ENCODE measurements at regions not wholly inside any gene's neighbourhood (a gene's known extent, or its start where the extent isn't known, plus 50 kb on each side); places are given as distances from the start of the nearest gene placed in this dataset.

DNA sequence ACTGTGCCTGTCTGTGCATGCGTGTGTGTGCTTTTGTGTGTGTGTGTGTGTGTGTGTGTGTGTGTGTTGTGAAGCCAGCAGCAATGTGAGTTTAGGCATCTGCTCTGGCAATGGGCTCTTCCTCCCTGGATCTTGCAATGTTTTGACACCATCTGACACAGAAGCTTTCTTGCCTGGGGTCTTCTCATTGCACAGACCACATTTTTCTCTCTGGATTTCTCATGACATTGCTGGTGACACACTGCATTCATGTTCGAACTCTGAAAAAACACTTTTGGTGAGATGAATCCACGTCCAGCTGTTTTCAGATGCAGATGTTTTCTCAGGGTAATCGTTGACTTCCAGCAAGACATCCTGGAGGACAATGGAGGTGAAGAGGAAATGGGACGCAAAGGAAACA lies 63.0 kb upstream of the FZD8 start:
- Histone ChIP-seq H4K20me1 (ENCODE audit: insufficient read depth) (no peaks in the 10 kb centered on the region), H3K4me3 (replicated peaks in 1 of 2; ENCODE audit: low read depth in 1 of 2, low read length in 2 of 2) (no peak overlapping the region), H3K9me2 (ENCODE audit: insufficient read depth) (no peaks in the 10 kb centered on the region), H3K27me3 (ENCODE audit: insufficient read depth, low read length) (0 out of 2 replicates have a peak, but pooled peaks cover under 1% of the 10 kb centered on the region), H3K4me2 (ENCODE audit: low read length) (no peak overlapping the region), H3K36me3 (ENCODE audit: control insufficient read depth in 1 of 2, insufficient read depth in 2 of 2, low read length in 2 of 2) (no peaks in the 10 kb centered on the region), H3K4me1 (ENCODE audit: control insufficient read depth in 1 of 2, insufficient read depth in 2 of 2, low read length in 2 of 2) (no peaks in the 10 kb centered on the region), H3K79me2 (ENCODE audit: insufficient read depth, low read length) (no peaks in the 10 kb centered on the region), H2AFZ (ENCODE audit: low read depth, low read length, poor library complexity, severe bottlenecking) (no peak overlapping the region), H3K9ac (ENCODE audit: low read length) (no peak overlapping the region), H3K9me3 (ENCODE audit: control insufficient read depth in 1 of 2, insufficient read depth in 1 of 2, low read depth in 1 of 2, low read length in 2 of 2) (no peaks in the 10 kb centered on the region), H3K27ac (ENCODE audit: low read depth, low read length) (no peak overlapping the region)
- TF ChIP-seq SP1 (IDR thresholded peaks at IDR 0.05; ENCODE audit: low read depth) = no peak
- no peak for TF ChIP-seq ZFX (IDR thresholded peaks at IDR 0.05)
- TF ChIP-seq ZNF274 (IDR thresholded peaks at IDR 0.05; ENCODE audit: low read depth, low read length) = no peak
- no peak for TF ChIP-seq TCF7L2 (IDR thresholded peaks at IDR 0.05; ENCODE audit: borderline replicate concordance, extremely low read depth, insufficient read depth, insufficient read length)
- TF ChIP-seq SRF (IDR thresholded peaks at IDR 0.05; ENCODE audit: low read depth) = no peak
- TF ChIP-seq EZH2 (IDR thresholded peaks at IDR 0.05) = no peak
- no peak for TF ChIP-seq SIN3A (IDR thresholded peaks at IDR 0.05; ENCODE audit: low read depth)
- TF ChIP-seq, protein P1, sequence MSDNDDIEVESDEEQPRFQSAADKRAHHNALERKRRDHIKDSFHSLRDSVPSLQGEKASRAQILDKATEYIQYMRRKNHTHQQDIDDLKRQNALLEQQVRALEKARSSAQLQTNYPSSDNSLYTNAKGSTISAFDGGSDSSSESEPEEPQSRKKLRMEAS (IDR thresholded peaks at IDR 0.05) = no peak
- TF ChIP-seq JUND (IDR thresholded peaks at IDR 0.05) = no peak
- TF ChIP-seq RAD21 (IDR thresholded peaks at IDR 0.05; ENCODE audit: low read depth) = no peak
- TF ChIP-seq POLR2AphosphoS5 (IDR thresholded peaks at IDR 0.05; ENCODE audit: low read depth, low read length) = no peak
- no peak for TF ChIP-seq EGR1 (IDR thresholded peaks at IDR 0.05; ENCODE audit: low read depth)
- TF ChIP-seq YY1 (IDR thresholded peaks at IDR 0.05; ENCODE audit: extremely low read depth, insufficient replicate concordance, low read depth, low read length) = no peak
- RAD21 ChIA-PET (ENCODE audit: low non-redundant PET in 1 of 2, low total read pairs in 2 of 2, uncharacterized antibody in 2 of 2, unreplicated experiment in 2 of 2) = no interaction called here
- CTCF ChIA-PET = no interaction called here
- BruUV-seq (replicated peaks) = no TSS peak
- no peak for ATAC-seq
- intact Hi-C loops (cut with micrococcal nuclease) = no loop called here
- no peak for DNase-seq (ENCODE audit: low read depth, low spot score)
- POLR2A ChIA-PET = no interaction called here

DNA sequence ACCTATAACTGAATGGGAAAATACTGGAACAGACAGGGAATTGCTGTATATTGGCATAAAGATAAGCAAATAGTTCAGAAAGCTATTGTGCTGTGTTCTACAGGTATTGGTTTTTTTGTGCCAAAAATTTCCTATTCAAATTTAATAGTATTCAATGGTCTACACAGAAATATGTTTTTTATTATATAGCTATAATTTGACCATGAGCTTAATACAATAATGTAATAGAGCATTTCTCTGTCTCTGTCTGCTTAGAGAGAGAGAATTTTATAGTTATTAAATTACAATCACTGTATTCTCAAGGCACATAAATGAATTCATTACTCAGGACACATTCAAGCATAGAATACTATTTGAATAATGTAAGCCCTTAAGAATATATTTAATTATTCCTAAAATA lies 62.3 kb upstream of the FZD8 start:
- ATAC-seq = no peak
- CTCF ChIA-PET = no interaction called here

More for the DNA sequence above, 62.3 kb upstream of the FZD8 start:
- H4K20me1 ChIP-seq (ENCODE audit: insufficient read depth) = no peaks in the 10 kb centered on the region
- ChIA-PET POLR2A (no interaction called here), RAD21 (ENCODE audit: low non-redundant PET in 1 of 2, low total read pairs in 2 of 2, uncharacterized antibody in 2 of 2, unreplicated experiment in 2 of 2) (no interaction called here)
- H3K9ac ChIP-seq (ENCODE audit: low read length) = no peak overlapping the region
- H3K27me3 ChIP-seq (ENCODE audit: insufficient read depth, low read length) = 0 out of 2 replicates have a peak, but pooled peaks cover 3% of the 10 kb centered on the region
- no peak overlapping the region for H2AFZ ChIP-seq (ENCODE audit: low read depth, low read length, poor library complexity, severe bottlenecking)
- no peak overlapping the region for H3K4me3 ChIP-seq (replicated peaks in 1 of 2; ENCODE audit: low read depth in 1 of 2, low read length in 2 of 2)
- no peaks in the 10 kb centered on the region for H3K9me3 ChIP-seq (ENCODE audit: control insufficient read depth in 1 of 2, insufficient read depth in 1 of 2, low read depth in 1 of 2, low read length in 2 of 2)
- H3K79me2 ChIP-seq (ENCODE audit: insufficient read depth, low read length) = no peaks in the 10 kb centered on the region
- no peaks in the 10 kb centered on the region for H3K9me2 ChIP-seq (ENCODE audit: insufficient read depth)
- intact Hi-C loops (cut with micrococcal nuclease) = no loop called here
- no peak for DNase-seq (ENCODE audit: low read depth, low spot score)
- no TSS peak for BruUV-seq (replicated peaks)
- no peak for TF ChIP-seq EGR1 (IDR thresholded peaks at IDR 0.05; ENCODE audit: low read depth)
- TF ChIP-seq YY1 (IDR thresholded peaks at IDR 0.05; ENCODE audit: extremely low read depth, insufficient replicate concordance, low read depth, low read length) = no peak
- TF ChIP-seq EZH2 (IDR thresholded peaks at IDR 0.05) = no peak
- TF ChIP-seq, protein P2, sequence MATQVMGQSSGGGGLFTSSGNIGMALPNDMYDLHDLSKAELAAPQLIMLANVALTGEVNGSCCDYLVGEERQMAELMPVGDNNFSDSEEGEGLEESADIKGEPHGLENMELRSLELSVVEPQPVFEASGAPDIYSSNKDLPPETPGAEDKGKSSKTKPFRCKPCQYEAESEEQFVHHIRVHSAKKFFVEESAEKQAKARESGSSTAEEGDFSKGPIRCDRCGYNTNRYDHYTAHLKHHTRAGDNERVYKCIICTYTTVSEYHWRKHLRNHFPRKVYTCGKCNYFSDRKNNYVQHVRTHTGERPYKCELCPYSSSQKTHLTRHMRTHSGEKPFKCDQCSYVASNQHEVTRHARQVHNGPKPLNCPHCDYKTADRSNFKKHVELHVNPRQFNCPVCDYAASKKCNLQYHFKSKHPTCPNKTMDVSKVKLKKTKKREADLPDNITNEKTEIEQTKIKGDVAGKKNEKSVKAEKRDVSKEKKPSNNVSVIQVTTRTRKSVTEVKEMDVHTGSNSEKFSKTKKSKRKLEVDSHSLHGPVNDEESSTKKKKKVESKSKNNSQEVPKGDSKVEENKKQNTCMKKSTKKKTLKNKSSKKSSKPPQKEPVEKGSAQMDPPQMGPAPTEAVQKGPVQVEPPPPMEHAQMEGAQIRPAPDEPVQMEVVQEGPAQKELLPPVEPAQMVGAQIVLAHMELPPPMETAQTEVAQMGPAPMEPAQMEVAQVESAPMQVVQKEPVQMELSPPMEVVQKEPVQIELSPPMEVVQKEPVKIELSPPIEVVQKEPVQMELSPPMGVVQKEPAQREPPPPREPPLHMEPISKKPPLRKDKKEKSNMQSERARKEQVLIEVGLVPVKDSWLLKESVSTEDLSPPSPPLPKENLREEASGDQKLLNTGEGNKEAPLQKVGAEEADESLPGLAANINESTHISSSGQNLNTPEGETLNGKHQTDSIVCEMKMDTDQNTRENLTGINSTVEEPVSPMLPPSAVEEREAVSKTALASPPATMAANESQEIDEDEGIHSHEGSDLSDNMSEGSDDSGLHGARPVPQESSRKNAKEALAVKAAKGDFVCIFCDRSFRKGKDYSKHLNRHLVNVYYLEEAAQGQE (IDR thresholded peaks at IDR 0.05; ENCODE audit: low read depth) = no peak
- TF ChIP-seq FOSL1 (IDR thresholded peaks at IDR 0.05; ENCODE audit: low read depth) = no peak
- TF ChIP-seq ZFX (IDR thresholded peaks at IDR 0.05) = no peak
- no peaks in the 10 kb centered on the region for H3K36me3 ChIP-seq (ENCODE audit: control insufficient read depth in 1 of 2, insufficient read depth in 2 of 2, low read length in 2 of 2)
- H3K4me1 ChIP-seq (ENCODE audit: control insufficient read depth in 1 of 2, insufficient read depth in 2 of 2, low read length in 2 of 2) = no peaks in the 10 kb centered on the region
- H3K27ac ChIP-seq (ENCODE audit: low read depth, low read length) = no peak overlapping the region
- H3K4me2 ChIP-seq (ENCODE audit: low read length) = no peak overlapping the region
